Progenitor cell of endocrine pancreas (in vitro differentiated cells): ENCODE measurements at regions not wholly inside any gene's neighbourhood (a gene's known extent, or its start where the extent isn't known, plus 50 kb on each side); places are given as distances from the start of the nearest gene placed in this dataset.

Experiments used
- DNase-seq: peaks from one replicate; pipeline ENCODE4 v3.0.0; 2021; ENCODE audit warnings: low spot score; ENCODE audit not compliant: unreplicated experiment
- H3K27ac Mint-ChIP-seq: 2 replicates; pipeline ENCODE4 v1.8.0; 2021; ENCODE audit warnings: mild to moderate bottlenecking, moderate library complexity, mixed read lengths
- H3K27me3 Mint-ChIP-seq: 2 replicates; pipeline ENCODE4 v1.8.0; 2021; ENCODE audit warnings: mixed read lengths
- H3K36me3 Mint-ChIP-seq: 2 replicates; pipeline ENCODE4 v1.8.0; 2022; ENCODE audit warnings: mixed read lengths; ENCODE audit not compliant: insufficient read depth
- H3K4me1 Mint-ChIP-seq: 2 replicates; pipeline ENCODE4 v1.8.0; 2021; ENCODE audit warnings: low read depth, mixed read lengths
- H3K4me3 Mint-ChIP-seq: 2 replicates; pipeline ENCODE4 v1.8.0; 2021; ENCODE audit warnings: low read depth, mild to moderate bottlenecking, moderate library complexity, mixed read lengths
- H3K9me3 Mint-ChIP-seq: 2 replicates; pipeline ENCODE4 v1.8.0; 2021; ENCODE audit warnings: low read depth, mixed read lengths
- CTCF ChIP-seq: fragments of 200-600 bp; sonication (generic); IDR thresholded peaks from one replicate; pipeline ENCODE4 v1.5.0; 2021; ENCODE audit warnings: antibody characterized with exemption, mild to moderate bottlenecking; ENCODE audit not compliant: unreplicated experiment

DNA sequence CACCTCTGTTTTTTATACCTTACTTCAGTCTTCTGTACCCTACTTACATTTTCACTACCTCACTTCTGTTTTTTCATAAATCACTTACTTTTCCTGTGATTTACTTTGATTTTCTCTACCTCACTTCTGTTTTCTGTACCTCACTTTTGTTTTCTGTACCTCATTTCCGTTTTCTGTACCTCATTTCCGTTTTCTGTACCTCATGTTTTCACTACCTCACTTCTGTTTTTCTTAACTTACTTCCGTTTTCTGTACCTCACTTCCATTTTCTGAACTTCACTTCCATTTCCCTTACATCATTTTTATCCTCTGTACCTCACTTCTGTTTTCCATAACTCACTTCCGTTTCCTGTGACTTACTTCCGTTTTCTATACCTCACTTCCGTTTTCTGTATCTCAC, 492.0 kb upstream of the AKR1E2 start:
- Mint-ChIP-seq H3K36me3 (no peaks in the 10 kb centered on the region), H3K4me3 (no peak overlapping the region), H3K4me1 (no peaks in the 10 kb centered on the region), H3K27me3 (no peaks in the 10 kb centered on the region), H3K27ac (no peak overlapping the region), H3K9me3 (no peaks in the 10 kb centered on the region)
- no peak for DNase-seq
- TF ChIP-seq CTCF: no peak

DNA sequence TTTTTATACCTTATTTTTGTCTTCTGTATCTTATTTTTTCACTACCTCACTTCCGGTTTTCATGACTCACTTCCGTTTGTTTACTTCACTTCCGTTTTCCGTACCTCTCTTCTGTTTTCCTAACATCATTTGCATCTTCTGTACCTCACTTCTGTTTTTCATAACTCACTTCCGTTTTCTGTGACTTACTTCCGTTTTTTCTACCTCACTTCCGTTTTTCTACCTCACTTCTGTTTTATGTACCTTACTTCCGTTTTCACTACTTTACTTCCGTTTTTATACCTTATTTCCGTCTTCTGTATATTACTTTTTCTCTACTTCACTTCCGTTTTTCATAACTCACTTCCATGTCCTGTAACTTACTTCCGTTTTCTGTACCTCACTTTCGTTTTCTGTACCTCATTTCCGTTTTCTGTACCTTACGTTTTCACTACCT, 492.5 kb upstream of the AKR1E2 start:
- DNase-seq: no peak
- no peak overlapping the region for H3K4me3 Mint-ChIP-seq
- H3K36me3 Mint-ChIP-seq: no peaks in the 10 kb centered on the region
- no peak overlapping the region for H3K27ac Mint-ChIP-seq
- H3K9me3 Mint-ChIP-seq: no peaks in the 10 kb centered on the region
- H3K4me1 Mint-ChIP-seq: no peaks in the 10 kb centered on the region
- TF ChIP-seq CTCF: no peak
- no peaks in the 10 kb centered on the region for H3K27me3 Mint-ChIP-seq

DNA sequence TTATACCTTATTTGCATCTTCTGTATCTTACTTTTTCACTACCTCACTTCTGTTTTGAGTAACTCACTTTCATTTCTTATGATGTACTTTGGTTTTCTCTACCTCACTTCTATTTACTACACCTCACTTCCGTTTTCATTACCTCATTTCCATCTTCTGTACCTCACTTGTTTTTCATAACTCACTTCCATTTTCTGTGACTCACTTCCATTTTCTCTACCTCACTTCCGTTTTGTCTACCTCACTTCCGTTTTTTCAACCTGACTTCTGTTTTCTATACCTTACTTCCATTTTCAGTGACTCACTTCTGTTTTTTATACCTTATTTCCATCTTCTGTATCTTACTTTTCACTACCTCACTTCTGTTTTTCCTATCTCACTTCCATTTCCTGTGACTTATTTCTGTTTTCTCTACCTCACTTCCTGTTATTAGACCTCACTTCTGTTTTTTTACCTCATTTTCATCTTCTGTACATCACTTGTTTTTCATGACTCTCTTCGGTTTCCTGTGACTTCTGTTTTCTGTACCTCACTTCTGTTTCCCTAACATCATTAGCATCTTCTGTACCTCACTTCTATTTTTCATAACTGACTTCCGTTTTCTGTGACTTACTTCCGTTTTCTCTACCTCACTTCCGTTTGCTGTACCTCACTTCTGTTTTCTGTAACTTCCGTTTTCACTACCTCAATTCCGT, 493.1 kb upstream of the AKR1E2 start:
- TF ChIP-seq CTCF: no peak
- DNase-seq: no peak
- no peaks in the 10 kb centered on the region for H3K36me3 Mint-ChIP-seq
- no peaks in the 10 kb centered on the region for H3K27me3 Mint-ChIP-seq
- no peaks in the 10 kb centered on the region for H3K4me1 Mint-ChIP-seq
- no peak overlapping the region for H3K4me3 Mint-ChIP-seq
- no peak overlapping the region for H3K27ac Mint-ChIP-seq
- no peaks in the 10 kb centered on the region for H3K9me3 Mint-ChIP-seq

- Mint-ChIP-seq H3K9me3 (no peaks in the 10 kb centered on the region), H3K4me1 (no peaks in the 10 kb centered on the region), H3K27me3 (no peaks in the 10 kb centered on the region), H3K4me3 (no peak overlapping the region), H3K27ac (no peak overlapping the region), H3K36me3 (no peaks in the 10 kb centered on the region)
- TF ChIP-seq CTCF: no peak
- DNase-seq: no peak
Measured at GRCh38 chr10:4331150-4331549, 494.9 kb upstream of the AKR1E2 start.

DNA sequence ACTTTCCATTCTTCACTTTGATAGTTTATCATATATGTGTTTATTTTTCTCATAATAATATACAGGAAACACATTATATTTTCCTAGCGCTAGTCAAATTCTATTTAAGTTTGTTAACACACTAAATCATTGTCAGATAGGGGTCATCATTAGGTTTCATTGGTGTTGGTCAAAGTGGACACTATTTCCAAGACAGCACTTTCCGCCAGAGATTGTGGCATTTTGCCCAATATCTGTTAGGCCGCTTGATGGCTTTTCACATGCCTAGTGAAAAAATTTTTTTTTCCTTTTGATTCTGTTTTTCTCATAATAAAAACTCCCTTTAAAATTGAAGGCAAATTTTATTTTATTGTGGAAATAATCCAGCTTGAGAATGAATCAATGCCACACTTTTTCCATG, 495.4 kb upstream of the AKR1E2 start:
- no peaks in the 10 kb centered on the region for H3K36me3 Mint-ChIP-seq
- no peaks in the 10 kb centered on the region for H3K4me1 Mint-ChIP-seq
- H3K27ac Mint-ChIP-seq: no peak overlapping the region
- DNase-seq: no peak
- no peaks in the 10 kb centered on the region for H3K9me3 Mint-ChIP-seq
- no peak for TF ChIP-seq CTCF
- no peak overlapping the region for H3K4me3 Mint-ChIP-seq
- no peaks in the 10 kb centered on the region for H3K27me3 Mint-ChIP-seq
